ENCODE measurements at regions not wholly inside any gene's neighbourhood (a gene's known extent, or its start where the extent isn't known, plus 50 kb on each side); places are given as distances from the start of the nearest gene placed in this dataset.

DNA sequence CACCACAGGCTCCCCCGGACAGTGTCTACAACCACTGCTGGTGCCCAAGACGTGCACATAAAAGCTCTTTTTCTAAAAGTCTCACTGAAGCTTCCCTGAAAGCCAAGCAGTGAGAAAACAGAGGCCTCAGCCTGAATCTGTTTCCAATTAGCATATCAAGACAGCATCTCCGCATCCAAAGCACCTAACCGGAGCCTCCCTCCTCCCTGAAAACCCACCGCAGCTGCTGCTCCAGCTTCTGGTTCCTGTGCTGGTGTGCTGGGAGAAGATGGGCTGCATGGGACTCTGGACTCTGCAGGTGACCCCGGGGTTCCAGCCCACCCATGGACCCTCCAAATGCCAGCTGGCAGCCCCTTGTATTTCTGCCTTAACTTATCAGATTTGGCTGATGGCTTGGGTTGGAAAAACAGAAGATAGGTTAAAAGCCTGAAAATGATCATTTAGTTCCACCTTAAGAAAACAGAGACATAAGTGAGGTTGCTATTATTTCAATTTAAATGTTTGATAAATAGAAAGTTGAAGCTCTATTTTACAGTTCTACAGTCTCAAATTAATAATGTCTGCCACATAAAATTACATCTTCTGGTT is 103.3 kb downstream of the TMEM18 start:
- DNase-seq (ENCODE audit: low spot score), result no peak
- TF ChIP-seq, protein P1, sequence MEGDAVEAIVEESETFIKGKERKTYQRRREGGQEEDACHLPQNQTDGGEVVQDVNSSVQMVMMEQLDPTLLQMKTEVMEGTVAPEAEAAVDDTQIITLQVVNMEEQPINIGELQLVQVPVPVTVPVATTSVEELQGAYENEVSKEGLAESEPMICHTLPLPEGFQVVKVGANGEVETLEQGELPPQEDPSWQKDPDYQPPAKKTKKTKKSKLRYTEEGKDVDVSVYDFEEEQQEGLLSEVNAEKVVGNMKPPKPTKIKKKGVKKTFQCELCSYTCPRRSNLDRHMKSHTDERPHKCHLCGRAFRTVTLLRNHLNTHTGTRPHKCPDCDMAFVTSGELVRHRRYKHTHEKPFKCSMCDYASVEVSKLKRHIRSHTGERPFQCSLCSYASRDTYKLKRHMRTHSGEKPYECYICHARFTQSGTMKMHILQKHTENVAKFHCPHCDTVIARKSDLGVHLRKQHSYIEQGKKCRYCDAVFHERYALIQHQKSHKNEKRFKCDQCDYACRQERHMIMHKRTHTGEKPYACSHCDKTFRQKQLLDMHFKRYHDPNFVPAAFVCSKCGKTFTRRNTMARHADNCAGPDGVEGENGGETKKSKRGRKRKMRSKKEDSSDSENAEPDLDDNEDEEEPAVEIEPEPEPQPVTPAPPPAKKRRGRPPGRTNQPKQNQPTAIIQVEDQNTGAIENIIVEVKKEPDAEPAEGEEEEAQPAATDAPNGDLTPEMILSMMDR (IDR thresholded peaks at IDR 0.05; ENCODE audit: extremely low read depth, missing control alignments), result no peak

DNA sequence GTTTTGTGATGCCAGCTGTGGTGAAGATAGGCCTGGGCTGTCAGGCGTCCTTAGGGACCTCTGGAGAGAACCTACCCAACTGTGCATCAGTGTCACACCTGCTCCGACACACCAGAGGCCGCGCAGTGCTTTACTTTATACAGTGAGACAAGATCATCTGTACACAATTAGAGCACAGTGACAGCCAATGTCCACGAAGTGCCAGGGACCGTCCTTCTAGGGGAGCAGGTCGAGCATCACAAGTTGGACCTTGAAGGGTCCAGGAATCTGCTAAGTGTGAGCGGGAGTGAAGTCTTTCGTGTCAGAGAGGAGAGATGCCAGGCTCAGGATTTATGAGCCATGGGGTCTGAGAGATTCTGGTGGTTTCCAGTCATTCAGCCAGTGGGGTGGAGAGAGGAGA is 104.2 kb downstream of the TMEM18 start:
- TF ChIP-seq, protein P1 (IDR thresholded peaks at IDR 0.05; ENCODE audit: extremely low read depth, missing control alignments), result no peak
- DNase-seq (ENCODE audit: low spot score), result no peak

DNA sequence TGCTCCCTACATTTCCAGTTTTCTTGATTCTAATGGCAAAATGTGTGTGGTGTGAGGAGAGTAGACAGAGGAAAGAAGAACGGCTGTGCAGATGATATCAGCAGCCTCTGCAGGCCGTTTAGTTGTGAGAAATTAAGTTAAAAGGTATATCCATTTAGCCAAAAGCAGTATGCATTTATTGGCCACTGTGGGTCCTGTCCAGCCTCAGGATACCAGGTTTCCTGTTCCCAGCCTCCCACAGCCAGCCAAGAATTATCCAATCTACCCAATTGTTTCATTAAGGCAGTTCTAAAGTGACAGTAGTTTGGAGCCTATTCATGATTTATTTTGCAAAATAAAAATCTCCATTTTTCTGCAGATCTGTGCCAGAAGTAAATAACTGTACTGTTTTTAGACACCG is 107.5 kb downstream of the TMEM18 start:
- TF ChIP-seq, protein P1 (IDR thresholded peaks at IDR 0.05; ENCODE audit: extremely low read depth, missing control alignments), result no peak
- no peak for DNase-seq (ENCODE audit: low spot score)

DNA sequence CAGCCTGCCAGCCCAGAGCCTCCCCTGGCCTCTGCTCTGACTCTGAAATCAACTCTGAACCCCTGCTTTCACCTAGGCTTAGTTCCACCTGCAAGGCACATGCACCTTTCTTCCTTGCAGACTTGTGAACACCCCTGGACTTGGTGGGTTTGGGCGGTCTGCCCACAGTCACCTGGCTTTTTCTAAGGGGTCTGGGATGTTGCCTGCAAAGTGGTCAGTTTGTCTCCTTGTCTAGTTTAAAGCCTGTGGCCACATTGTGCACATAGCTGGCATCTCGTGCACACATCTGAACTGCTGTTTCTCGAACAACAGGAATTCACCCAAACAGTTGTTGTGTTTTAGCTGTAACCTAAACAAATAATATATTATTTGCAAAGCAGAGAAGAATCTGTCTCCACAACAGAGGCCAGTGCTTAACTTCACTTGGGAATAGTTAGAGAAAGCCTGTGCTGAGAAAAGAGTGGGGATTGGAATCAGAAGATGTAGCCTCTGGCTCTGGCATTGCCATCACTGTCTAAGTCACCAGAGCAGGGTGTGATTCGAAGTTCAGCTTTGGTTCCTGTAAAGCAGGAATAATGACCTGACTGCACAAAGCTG is 108.5 kb downstream of the TMEM18 start:
- DNase-seq (ENCODE audit: low spot score), result no peak
- TF ChIP-seq, protein P1 (IDR thresholded peaks at IDR 0.05; ENCODE audit: extremely low read depth, missing control alignments), result no peak

DNA sequence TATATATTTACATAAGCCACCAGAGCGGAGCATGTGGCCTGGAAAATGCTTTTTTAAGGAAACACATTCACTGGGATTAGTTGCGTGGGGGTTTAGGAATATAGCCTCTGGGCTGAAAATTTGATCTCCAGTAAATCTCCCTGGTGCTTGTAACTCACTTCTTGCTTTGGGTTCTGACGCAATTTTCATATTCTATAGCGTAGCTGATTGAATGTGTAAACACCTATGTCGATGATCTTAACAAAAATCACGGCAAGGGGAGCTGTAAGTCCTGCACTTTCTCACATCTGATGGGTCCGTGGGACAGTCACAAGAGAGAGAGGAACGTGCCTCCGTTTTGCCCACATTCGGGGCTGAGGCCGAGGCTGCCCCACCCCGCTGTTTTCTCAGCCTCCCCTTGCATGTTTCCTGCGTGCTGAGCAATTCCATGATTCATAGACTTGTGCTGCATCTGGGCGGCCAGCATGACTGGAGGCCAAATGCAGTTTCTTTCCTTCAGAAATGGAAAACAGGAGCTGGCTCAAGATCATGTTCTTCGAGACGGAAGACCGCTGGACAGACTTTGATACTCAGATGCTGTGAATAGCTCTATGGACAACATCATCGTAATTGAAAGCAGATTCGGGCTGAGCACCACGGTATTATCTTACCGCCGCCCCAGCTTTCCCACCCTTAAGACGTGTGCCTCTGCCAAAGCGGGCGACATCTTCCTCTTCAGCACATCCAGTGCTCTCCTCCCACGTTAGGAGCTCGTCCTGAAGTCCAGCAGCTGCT is 109.2 kb downstream of the TMEM18 start:
- DNase-seq (ENCODE audit: low spot score), result no peak
- TF ChIP-seq, protein P1 (IDR thresholded peaks at IDR 0.05; ENCODE audit: extremely low read depth, missing control alignments), result no peak

DNA sequence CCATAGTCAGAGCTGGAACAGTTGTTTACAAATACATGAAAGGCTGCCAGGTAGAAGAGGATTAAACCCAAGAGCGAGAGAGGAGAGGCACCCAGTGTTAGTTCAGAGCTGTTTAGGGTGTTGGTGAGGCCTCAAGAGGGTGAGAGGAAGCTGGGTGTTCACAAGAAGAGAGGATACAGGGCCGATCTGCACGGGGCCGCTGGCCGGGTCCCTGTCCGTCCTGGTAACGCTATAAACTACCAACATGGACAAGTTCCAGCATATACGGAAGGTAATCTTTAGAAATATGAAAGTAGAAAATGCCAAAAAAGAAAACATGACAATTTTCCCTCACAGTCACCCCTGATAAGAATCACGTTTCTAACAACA is 109.7 kb downstream of the TMEM18 start:
- no peak for DNase-seq (ENCODE audit: low spot score)
- TF ChIP-seq, protein P1 (IDR thresholded peaks at IDR 0.05; ENCODE audit: extremely low read depth, missing control alignments), result no peak

Measured in GM20000 (cell line).